Lung (tissue), 11 donors: ENCODE measurements at regions not wholly inside any gene's neighbourhood (a gene's known extent, or its start where the extent isn't known, plus 50 kb on each side); places are given as distances from the start of the nearest gene placed in this dataset.

Experiments
- ATAC-seq: fragments of 200-7000 bp; cut with Tn5 transposase; one replicate; pipeline ENCODE4 v1.9.1; 2020; ENCODE audit warnings: moderate number of reproducible peaks; ENCODE audit not compliant: insufficient read depth, low FRiP score
- DNase-seq, 3 donors: peaks; one replicate each; pipeline ENCODE4 v3.0.0-alpha.2; 2013 to 2017
- H3K27ac ChIP-seq, 2 donors: one replicate each; pipeline ENCODE4 v1.5.1; 2013; ENCODE audit warnings: mild to moderate bottlenecking in 2 of 2, moderate library complexity in 2 of 2, control low read depth in 1 of 2, inconsistent platforms in 1 of 2, low read depth in 1 of 2, low read length in 1 of 2
- H3K27me3 ChIP-seq, 3 donors: one replicate each; pipeline ENCODE4 v1.5.1; 2013; ENCODE audit warnings: low read length in 2 of 3; ENCODE audit not compliant: control insufficient read depth in 3 of 3, insufficient read depth in 3 of 3
- H3K36me3 ChIP-seq, 4 donors: one replicate each; pipeline ENCODE4 v1.5.1; 2013; ENCODE audit warnings: low read length in 4 of 4, mild to moderate bottlenecking in 1 of 4, moderate library complexity in 1 of 4; ENCODE audit not compliant: control insufficient read depth in 4 of 4, insufficient read depth in 4 of 4
- H3K4me1 ChIP-seq, 5 donors: one replicate each; pipeline ENCODE4 v1.5.1; 2013; ENCODE audit warnings: low read length in 5 of 5, mild to moderate bottlenecking in 2 of 5, moderate library complexity in 1 of 5; ENCODE audit not compliant: control insufficient read depth in 5 of 5, insufficient read depth in 5 of 5
- H3K4me3 ChIP-seq: one replicate; pipeline ENCODE4 v1.5.1; 2013; ENCODE audit warnings: mild to moderate bottlenecking, control low read depth, moderate library complexity
- H3K9ac ChIP-seq, 2 donors: one replicate each; pipeline ENCODE4 v1.5.1; 2013; ENCODE audit warnings: low read length in 2 of 2, control low read depth in 1 of 2; ENCODE audit not compliant: insufficient read depth in 1 of 2
- H3K9me3 ChIP-seq, 4 donors: one replicate each; pipeline ENCODE4 v1.5.1; 2013; ENCODE audit warnings: low read length in 3 of 4, mild to moderate bottlenecking in 1 of 4, moderate library complexity in 1 of 4; ENCODE audit not compliant: control insufficient read depth in 4 of 4, insufficient read depth in 3 of 4
- CTCF ChIP-seq: IDR thresholded peaks from 2 replicates; pipeline ENCODE4 v1.5.1; 2012; ENCODE audit warnings: mild to moderate bottlenecking; ENCODE audit errors: control extremely low read depth, extremely low read depth
- WGBS, 2 donors: extraction: QIAGEN DNeasy Blood & Tissue Kit; methylation state at CpG; one replicate each; pipeline ENCODE4 v1.1.7; 2013; 5-methylcytosine and 5-hydroxymethylcytosine counted together
- donor health status: control.
- donor health status: control.
- donor health status: Bipolar disorder and iron deficiency.
- donor health status: healthy.
- donor health status: DM: yes; HTN: yes; CAD: no.

- Histone ChIP-seq H3K9me3 (no peaks in the 10 kb centered on the region), H3K9ac (no peak overlapping the region), H3K4me3 (no peak overlapping the region), H3K36me3 (no peaks in the 10 kb centered on the region), H3K27me3 (no peaks in the 10 kb centered on the region), H3K4me1 (peaks cover 0 to 6% (median 0%) of the 10 kb centered on the region in 5 donors), H3K27ac (no peak overlapping the region)
- TF ChIP-seq CTCF, result no peak
- ATAC-seq (no peak), DNase-seq (peak in 2 of 3 donors; percentile 29 to 53)
- 56 to 67% methylated on average over 7 of the region's 7 CpGs for WGBS, 2 donors
Measured at GRCh38 chr20:39835130-39835842, 853.8 kb downstream of the MAFB start.

- no peaks in the 10 kb centered on the region for H3K9me3 ChIP-seq
- H3K36me3 ChIP-seq, result no peaks in the 10 kb centered on the region
- H3K27ac ChIP-seq, result no peak overlapping the region
- DNase-seq (no peak), ATAC-seq (no peak)
- H3K4me3 ChIP-seq, result no peak overlapping the region
- H3K4me1 ChIP-seq, result peaks cover 0 to 16% (median 0%) of the 10 kb centered on the region in 5 donors
- no peaks in the 10 kb centered on the region for H3K27me3 ChIP-seq
- H3K9ac ChIP-seq, result no peak overlapping the region
- WGBS, 2 donors, result 87 to 96% methylated on average over 2 of the region's 2 CpGs
- TF ChIP-seq CTCF, result no peak
Measured at GRCh38 chr20:39830903-39831302, 858.1 kb downstream of the MAFB start.

GRCh38 chr20:39829661-39830060, 859.4 kb downstream of the MAFB start:
- Histone ChIP-seq H3K36me3 (no peaks in the 10 kb centered on the region), H3K9ac (no peak overlapping the region), H3K27ac (no peak overlapping the region), H3K9me3 (no peaks in the 10 kb centered on the region), H3K4me1 (peaks cover 0 to 16% (median 3%) of the 10 kb centered on the region in 5 donors), H3K4me3 (no peak overlapping the region), H3K27me3 (no peaks in the 10 kb centered on the region)
- DNase-seq, result peak; percentile 30 to 63 (median 55)
- whole genome bisulfite sequencing, 2 donors, result 25% methylated on average over 3 of the region's 3 CpGs
- no peak for TF ChIP-seq CTCF
- ATAC-seq, result no peak

- H3K9me3 ChIP-seq, result no peaks in the 10 kb centered on the region
- ATAC-seq (no peak), DNase-seq (peak; percentile 56 to 70 (median 66))
- TF ChIP-seq CTCF, result no peak
- WGBS, 2 donors, result 32 to 47% methylated on average over 3 of the region's 3 CpGs
- no peaks in the 10 kb centered on the region for H3K27me3 ChIP-seq
- no peak overlapping the region for H3K27ac ChIP-seq
- no peak overlapping the region for H3K9ac ChIP-seq
- no peak overlapping the region for H3K4me3 ChIP-seq
- peaks cover 0 to 16% (median 3%) of the 10 kb centered on the region in 5 donors for H3K4me1 ChIP-seq
- H3K36me3 ChIP-seq, result no peaks in the 10 kb centered on the region
Measured at GRCh38 chr20:39829256-39829655, 859.8 kb downstream of the MAFB start.
